HG02588 (cell line): ENCODE measurements at regions not wholly inside any gene's neighbourhood (a gene's known extent, or its start where the extent isn't known, plus 50 kb on each side); places are given as distances from the start of the nearest gene placed in this dataset.

Experiments
- ATAC-seq: cut with Tn5 transposase; IDR thresholded peaks from one replicate; pipeline ENCODE4 v1.9.1; 2021; ENCODE audit warnings: mild to moderate bottlenecking, moderate library complexity; ENCODE audit not compliant: unreplicated experiment

DNA sequence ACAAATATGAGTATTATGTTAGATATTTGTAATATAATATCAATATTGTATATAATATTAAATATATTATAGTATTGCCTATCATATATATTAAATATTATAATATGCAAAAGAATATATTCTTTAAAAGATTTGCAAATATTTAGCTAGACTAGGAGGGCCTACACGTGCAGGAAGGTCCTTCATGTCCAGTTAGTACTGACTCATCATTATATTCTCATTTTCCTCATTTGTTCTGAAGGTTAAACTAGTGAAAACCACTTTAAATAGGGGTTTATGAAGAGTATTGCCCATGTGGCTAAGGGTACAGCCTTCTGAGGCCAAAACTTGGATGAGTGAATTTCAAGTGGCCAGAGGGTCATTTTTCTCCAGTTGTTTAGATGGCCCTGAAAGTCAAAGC, 293.0 kb upstream of the VRK2 start:
- ATAC-seq = no peak

DNA sequence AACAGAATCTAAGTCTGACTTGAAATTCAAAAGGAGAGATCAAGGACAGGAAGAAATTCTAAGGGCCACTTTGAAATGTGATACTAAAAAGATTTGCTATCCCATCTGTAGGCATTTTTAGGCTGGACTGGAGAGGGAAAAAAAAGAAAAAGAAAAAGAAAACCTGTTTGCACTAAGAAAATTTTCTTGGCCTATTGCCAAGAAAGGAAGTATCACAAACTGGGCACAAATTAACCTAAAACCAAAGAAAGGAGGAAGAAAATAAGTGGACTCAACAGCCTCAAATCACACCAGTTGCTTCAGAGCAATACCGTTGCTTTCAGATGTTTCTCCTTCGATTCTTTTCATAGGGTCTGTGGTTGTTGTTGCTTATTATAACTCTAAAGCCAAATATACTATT, 287.9 kb upstream of the VRK2 start:
- no peak for ATAC-seq

DNA sequence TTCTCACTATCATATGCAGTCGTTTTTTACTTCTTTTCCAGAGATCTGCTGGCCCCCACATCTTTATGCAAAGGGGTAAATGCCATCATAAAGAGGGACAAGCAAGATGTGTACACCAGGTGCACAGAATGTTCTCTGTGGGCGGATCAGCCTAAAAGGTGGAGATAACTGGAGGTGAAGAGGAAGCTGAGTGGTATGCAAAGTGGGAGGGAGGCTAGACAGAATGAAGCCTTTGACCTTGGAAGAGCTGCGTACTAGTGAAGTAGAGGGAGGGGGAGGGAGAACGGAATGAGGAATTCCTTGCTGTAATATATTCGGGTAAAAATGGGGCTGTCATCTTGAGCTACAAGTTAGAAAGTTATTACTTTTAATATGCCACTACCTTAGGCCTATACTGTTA, 287.5 kb upstream of the VRK2 start:
- no peak for ATAC-seq

DNA sequence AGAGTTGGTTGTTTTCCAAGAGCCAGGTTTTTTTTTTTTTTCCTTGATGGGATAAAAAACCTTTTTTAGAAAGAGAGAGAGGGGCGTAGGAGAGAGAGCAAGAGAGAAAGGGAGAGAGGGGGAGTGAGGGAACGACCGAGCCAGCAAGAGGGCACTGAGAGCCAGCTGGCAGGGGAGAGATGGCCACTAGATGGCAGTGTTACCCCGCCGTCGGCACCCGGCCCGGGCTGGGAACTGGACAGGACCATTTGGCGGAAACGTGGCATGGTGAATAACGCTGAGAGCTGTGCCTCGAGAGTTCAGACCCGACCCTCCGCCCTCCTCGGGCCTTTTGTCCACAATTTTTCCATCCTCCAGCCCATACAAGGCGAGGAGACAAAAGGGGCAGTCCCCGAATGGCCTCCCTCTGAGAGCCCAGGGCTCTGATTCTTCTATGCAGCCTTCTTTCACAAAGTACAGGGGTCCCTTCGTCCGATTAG, 286.7 kb upstream of the VRK2 start:
- ATAC-seq = peak; percentile 88

DNA sequence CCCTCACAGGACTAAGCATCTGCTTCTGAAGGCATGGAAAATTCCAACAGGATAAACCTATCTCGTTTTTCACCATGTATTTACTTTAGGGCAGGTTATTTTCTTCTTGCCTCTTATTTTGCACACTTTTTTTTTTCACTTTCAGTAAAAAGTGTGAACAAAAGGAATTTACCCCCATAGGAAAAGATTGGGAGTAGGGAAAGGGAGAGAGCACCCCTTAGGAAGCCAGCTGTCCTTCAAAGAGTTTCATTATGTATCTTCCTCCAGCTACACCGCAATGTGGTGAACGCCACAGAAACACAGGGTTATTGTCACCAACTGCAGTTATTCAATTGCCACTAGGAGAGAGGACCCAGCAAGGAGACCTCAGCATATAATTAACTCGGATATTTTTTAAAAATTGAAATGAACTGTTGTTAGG, 286.2 kb upstream of the VRK2 start:
- peak; percentile 74 for ATAC-seq

DNA sequence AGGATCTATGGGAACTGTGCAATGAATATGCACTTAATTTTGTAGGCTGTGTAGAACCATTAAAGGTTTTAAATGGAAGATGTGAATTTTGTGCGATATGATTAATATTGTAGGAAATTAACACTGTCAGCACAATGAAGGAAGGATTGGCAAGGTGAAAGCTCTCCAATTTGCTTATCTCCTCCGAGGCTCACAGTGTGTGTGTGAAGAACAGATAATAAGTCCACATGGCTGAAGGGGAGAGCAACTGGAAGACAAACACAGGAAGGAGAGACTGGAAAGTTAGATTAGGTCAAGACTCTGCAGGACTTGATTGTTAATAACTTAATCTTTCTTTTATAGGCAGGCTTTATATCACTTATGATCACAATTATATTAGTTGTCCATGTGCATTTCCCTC, 269.7 kb upstream of the VRK2 start:
- ATAC-seq = no peak

DNA sequence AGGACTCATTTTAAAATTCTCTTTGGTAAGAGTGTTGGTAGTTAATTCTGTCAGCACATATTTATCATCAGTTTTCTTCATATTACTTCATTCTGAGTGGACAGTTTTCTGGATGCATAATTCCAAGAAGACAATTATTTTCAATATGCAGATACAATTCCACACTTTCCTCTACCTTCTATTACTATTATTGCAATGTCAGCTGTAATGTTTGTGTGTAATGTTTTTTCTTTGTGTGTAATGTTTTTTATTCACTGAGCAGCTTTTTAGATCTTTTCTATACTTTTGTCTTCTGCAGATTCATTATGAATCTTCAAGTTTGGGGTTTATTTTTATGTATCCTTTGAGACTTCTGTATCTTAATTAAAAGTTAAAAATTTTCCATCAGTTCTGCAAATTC, 264.0 kb upstream of the VRK2 start:
- ATAC-seq = no peak

DNA sequence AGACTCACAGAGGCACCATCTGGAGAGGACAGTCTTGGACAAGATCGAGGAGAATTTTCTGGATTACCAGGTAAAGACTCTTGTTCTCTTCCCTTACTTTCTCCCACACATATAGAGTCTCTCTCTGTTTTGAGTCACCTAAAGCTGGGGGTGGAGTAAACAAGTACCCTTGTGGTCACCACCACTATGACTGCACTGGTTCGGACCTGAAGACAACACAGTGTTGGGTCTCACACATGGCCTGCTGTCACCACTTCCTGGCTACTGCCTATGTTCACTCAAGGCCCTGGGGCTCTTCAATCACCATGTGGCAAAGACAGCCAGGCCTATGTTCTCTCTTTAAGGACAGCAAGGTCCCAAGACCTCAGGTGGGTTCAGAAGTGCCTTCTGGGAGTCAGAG, 253.3 kb upstream of the VRK2 start:
- no peak for ATAC-seq

DNA sequence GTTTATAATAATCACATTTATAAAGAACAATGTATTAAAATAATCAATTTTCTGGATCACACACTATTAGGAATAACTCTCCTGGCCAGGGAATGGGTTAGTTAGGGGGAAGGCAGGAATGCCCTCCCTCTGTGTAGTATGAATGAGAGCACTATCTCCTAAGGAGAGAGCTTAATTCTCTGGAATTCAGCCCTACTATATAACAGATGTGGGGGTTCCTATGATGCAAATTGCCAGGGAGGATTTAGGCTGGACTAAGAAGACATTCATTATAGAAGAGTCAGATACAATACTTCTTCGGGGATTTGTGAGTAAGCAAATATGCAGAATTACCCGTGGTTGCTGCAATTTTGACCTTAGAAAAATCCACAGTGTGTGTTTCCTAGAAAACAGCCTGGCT, 250.1 kb upstream of the VRK2 start:
- ATAC-seq = no peak

DNA sequence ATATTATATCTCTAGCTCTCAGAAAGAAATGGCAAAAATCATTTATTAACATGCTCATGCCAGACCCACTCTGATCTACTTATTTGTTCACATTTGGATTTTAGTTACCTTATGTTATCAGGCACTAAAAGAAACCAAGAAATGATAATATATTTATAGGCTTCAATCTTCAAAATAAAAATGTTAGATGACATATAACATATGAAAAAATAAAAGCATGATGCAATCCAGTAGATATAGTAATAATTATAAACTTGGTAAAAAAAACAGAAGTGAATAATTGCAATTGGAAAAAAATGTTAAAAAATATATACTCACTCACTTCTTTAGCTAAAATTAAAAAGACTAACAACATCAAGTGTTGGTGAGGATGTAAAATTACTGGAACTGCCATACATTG, 248.3 kb upstream of the VRK2 start:
- no peak for ATAC-seq

DNA sequence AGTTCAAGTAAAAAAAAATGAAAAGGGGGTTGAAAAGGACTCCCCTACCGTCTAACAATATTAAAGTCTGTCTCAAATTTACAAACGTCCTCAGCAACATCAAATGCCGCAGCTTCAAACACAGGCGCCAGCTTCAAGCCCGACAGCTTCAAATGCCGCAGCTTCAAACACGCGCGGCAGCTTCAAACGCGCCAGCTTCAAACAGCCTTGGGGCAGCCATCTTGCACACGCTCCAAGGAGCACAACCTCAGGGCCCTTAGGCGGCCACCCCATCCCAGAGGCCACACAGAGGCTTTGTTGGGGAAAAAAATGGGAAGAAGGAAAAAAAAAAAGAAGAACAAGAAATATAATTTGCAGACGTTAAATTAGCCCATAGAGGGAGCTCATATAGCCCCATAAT, 244.4 kb upstream of the VRK2 start:
- no peak for ATAC-seq

DNA sequence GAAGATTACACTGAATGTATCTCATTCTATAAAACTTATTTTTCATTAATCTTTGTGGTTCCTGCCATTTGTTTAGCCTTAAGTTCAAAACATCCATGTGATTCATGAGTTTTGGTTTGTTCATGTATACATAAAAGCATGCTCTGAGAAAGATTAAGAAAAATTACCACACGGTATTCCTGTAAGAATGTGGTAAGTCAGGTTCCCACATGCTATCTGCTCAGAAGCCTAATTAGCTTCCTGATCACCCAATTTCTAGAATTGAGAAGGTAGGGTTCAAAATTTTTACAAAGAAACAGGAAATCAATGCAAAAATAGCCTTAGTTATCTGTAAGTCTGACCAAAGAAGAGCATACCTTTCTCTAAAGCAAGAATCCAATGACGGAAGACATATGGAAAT, 241.6 kb upstream of the VRK2 start:
- no peak for ATAC-seq

DNA sequence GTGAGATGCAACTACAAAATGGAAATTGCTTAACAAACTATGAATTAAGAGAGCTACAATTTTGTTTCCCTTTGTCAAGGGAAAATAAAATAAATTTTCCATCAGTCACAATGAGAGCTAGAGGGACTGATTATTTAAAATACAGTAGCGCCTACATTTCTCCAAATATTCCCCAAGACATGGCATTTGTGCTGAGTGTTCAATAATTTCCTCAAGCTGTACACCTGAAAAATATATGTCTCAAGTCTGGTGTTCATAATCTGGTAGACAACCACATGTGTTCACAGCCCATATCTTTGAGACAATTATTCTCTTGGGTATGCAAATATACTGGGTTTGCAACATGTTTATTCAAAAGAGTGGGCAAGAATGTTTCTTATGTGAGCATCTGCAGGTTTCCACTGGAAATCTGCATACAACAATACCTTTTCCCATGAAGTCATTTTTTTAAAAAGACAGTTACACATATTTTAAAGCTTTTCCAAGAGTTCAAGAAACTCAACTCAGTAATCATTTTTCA, 240.1 kb upstream of the VRK2 start:
- ATAC-seq = peak; percentile 47

DNA sequence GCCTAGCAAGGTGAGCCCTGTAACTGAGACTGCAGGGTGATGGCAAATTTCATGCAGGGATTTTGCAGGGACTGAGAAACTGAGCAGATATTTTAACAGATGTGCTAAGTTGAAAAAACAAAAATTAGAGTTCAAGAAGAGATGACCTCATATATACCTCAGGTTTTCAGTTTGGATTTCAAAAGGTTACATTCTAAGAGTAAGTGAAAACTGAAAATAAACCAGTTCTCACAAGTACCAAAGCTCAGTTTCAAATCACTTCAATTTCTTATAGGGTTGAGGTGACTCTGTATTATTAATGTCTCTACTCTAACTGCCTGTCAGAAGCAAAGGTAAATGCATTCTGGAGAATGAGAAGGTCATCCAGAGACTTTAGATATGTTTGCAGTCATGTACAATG, 237.4 kb upstream of the VRK2 start:
- ATAC-seq = peak; percentile 91

DNA sequence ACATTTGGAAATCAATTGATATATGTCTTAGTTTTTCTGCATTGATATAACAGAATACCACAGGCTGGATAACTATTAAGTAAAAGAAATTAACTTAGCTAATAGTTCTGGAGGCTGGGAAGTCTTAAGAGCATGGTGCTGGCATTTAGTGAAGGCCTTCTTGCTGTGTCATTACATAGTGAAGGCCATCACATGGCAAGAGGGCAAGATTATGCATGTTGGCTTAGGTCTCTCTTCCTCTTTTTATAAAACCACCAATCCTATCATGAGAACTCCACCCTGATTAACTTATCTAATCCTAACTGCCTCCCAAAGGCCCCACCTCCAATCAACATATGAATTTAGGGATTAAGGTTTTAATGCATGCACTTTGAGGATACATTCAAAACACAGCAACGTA, 225.5 kb upstream of the VRK2 start:
- ATAC-seq = no peak

DNA sequence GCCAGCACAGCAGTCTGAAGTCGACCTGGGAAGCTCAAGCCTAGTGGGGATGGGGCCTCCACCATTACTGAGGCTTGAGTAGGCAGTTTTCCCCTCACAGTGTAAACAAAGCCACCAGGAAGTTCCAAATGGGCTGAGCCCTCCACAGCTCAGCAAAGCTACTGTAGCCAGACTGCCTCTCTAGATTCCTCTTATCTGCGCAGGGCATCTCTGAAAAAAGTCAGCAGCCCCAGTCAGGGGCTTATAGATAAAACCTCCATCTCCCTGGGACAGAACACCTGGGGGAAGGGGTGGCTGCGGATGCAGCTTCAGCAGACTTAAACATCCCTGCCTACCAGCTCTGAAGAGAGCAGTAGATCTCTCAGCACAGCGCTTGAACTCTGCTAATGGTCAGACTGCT, 218.4 kb upstream of the VRK2 start:
- no peak for ATAC-seq

DNA sequence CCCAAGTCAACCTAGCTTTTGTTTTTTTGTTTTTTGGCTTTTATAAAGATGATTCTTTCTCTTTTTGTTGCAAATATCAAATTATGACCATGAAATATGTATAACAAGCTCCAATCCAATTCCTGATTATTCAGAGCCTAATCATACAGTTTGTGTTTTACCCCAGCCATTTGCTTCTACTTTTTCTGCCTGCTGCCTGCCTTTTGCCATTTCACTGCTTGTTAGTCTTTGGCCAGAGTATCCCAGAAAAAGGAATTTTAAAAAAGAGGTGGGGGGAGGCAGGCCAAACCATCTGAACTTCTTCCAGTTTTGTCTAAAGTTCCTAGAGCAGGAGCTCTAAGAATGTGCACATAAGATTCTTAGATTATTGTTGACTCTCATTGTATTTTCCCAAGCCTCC, 211.9 kb upstream of the VRK2 start:
- no peak for ATAC-seq

DNA sequence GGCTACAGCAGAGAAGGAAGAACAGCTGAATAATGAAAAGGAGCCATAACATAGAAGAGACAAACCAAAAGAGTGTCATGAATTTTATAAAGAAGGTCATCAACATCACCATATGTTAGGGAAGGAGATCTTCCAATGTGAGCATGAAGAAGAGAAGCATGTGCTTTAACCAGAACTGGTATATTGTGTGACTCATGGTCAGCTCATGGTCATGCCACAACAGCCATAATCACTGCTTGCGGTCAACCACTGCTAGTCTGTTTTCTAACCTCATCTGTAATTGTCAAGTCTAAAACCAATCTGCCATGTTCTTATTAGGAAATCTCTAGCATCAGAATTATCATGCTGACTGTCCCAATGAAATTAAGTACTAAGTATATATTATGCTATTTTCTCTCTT, 204.1 kb upstream of the VRK2 start:
- ATAC-seq = no peak

DNA sequence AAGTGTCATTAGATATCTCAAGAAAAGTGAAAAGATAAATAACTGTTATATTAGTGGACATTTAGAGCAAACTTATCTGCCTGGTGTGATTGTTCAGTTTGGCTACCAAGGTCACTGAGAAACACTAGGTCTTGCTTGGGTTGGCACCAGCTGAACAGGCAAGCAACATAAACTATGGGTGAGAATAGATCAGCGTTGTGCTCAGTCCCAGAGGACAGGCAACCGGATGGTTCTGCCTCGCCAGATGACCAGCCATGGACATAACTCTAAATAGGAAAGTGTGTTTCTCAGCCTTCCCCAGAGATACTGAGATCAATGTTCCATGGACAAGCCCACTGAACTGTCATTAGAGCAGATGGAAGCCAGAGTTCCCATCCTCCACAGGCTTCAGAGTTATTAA, 203.4 kb upstream of the VRK2 start:
- no peak for ATAC-seq

DNA sequence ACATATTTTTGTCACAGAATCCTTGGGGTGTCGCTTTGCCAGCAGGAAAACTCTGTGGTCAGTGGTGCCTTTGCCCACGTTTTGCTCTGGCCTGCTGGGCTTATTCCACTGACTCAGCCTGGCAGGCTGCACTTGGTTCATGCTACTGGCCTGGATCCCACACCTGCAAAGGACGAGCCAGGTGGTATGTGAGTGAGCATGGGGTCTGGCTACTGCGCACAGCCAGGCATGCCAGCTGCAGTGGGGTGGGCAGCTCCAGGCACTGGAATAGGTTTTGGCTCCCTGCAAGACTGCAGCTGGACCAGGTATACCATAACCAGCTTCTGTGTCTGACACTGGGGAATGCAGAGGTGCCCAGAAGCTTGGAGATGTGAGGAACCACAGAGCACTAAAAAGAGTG, 197.9 kb upstream of the VRK2 start:
- no peak for ATAC-seq

DNA sequence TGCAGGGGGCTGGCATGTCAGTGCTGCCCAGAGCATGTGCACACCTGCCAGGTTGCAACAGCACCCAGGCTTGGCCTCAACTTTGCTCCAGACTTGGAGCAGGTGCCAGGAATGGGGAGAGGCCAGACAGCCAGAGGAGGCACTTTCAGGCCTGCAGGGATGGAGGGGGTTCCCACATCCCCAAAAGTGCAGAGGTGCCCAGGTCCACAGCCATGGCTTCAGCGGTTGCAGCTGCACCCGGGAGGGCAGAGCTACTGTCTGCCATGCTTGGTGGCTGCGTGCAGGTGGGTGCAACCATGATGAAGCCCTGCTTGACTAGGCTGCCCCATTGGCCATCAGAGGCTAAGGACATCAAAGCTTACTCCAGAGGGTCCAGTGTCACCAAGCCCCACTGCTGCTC, 196.8 kb upstream of the VRK2 start:
- ATAC-seq = no peak

DNA sequence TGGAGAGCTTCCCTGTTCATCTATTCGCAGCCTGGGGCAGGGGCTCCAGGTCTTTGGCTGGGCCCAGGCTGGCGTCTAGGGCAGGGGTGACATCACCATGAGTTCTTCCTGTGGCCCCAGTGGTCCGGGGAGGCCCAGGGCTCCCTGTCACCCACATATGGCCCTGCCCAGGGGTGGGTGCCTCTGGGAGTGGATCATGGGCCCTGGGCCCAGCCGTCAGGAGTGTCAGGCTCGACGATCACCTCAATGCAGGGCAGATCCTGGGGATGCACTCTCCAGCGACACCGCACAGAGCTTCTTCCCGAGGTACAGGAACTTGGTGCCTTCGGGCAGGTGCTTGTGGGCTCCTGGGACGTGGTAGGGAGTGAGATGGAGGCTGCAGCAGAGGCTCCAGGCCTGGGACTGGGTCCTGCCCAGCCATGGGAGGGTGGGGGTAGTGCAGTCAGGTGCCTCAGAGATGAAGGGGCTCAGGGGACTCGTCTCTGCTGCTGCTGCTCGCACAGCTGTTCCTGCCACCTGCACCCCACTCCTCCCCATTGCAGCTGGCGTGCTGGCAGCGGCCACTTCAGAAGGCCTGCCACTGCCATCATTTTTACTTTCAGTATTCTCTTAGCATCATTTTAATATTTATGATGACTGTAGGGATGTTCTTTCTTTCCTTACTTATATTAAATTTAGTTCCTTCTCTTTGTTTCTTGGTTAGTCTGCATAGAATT, 196.0 kb upstream of the VRK2 start:
- no peak for ATAC-seq

DNA sequence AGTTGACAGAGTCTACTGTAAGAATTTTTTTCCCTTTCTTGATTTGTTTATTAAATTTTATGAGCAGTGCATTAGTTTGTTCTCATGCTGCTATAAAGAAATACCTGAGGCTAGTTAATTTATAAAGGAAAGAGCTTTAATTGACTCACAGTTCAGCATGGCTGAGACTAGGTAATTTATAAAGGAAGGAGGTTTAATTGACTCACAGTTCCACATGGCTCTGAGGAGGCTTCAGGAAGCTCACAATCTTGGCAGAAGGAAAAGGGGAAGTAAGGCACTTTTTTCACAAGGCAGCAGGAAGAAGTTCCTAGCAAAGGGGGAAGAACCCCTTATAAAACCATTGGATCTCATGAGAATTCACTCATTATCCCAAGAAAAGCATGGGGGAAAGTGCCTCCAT, 191.4 kb upstream of the VRK2 start:
- no peak for ATAC-seq
